Astrocyte of the hippocampus (primary cell): ENCODE measurements at regions not wholly inside any gene's neighbourhood (a gene's known extent, or its start where the extent isn't known, plus 50 kb on each side); places are given as distances from the start of the nearest gene placed in this dataset.
"Not testable (repeated sequence)": the region's sequence is repeated elsewhere in the genome, so short reads cannot be mapped to it uniquely, and the experiment has no call there.

ENCODE experiments used
- DNase-seq: peaks from one replicate; pipeline ENCODE4 v3.0.0; 2011; ENCODE audit warnings: low read depth, low spot score

GRCh38 chr3:152578769-152579168 is 256.2 kb upstream of the P2RY1 start:
- no peak for DNase-seq

DNA sequence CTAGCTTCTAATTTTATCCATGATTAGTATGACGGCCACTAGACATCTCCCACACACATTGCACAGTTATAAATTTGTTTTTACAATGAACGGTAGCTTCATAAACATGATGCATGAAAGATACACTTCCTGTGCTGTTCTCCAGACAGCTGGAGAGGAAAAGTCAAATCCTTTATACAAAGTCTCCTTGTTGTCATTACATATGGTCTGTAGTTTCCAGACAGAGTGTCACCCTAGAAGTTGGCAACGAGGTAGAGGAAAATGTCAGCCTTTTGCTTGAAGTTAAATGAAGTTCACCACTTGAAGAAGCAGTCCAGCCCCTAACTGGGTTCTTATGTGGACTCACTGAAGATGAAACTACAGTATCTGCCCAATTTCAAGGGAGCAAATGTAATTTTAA is 253.0 kb upstream of the P2RY1 start:
- no peak for DNase-seq

DNA sequence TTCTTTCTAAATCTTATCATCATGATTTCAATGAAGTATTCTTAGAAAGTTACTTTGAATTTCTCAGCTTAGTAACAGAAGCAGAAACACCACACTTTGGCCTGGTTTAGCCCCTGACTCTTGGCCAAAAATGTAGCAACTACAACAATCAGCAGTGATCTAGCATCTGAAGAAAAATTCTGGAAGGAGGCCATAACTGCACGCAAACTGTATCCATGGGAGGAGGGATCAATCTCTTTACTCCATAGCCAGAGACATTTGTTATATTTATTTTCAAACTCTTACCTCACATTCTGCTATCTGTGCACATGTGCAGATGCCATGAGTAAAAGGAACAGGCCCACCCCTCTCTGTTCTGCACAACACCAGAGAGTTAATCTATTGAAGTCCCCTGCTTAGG is 251.0 kb upstream of the P2RY1 start:
- DNase-seq: peak; percentile 11

DNA sequence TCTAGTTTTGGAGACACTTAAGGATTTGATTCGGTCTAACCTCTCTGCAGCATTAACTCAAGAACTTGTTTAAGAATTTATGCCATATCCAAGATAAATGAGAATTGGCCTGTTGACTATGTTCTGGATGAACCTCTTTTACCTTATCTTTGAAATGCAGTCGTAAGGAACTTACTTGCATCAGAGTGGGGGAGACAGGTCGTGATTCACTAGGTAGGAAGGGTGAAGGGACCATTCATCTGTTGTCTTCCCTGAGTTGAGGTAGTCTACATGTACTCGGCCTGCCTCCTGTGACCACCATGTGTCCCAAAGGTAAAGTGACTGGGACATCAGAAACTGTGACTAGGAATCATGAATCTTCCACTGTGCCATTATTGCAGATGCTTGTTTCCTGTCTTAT is 248.0 kb upstream of the P2RY1 start:
- no peak for DNase-seq

DNA sequence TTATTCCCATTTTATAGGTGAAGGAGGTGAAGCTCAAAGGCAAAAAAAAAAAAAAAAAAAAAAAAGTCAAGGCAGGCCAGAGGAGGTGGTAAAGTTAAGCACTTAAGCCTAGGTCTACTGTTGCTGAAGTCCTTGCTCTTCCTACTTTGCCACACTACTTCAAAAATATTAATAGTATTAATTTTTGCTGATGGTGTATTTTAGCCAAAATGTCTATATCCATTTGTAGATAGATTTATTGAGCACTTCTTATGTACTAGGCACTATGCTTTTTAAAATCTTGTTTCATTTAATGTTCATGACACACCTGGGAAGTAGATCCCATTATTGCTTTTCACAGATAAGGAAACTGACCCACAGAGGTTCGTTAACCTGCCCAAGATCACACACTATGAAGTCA is 247.1 kb upstream of the P2RY1 start:
- no peak for DNase-seq

- no peak for DNase-seq
Measured at GRCh38 chr3:152589644-152590043, 245.3 kb upstream of the P2RY1 start.

- no peak for DNase-seq
Measured at GRCh38 chr3:152591515-152591914, 243.4 kb upstream of the P2RY1 start.

GRCh38 chr3:152593242-152593641 is 241.7 kb upstream of the P2RY1 start:
- DNase-seq: no peak

DNA sequence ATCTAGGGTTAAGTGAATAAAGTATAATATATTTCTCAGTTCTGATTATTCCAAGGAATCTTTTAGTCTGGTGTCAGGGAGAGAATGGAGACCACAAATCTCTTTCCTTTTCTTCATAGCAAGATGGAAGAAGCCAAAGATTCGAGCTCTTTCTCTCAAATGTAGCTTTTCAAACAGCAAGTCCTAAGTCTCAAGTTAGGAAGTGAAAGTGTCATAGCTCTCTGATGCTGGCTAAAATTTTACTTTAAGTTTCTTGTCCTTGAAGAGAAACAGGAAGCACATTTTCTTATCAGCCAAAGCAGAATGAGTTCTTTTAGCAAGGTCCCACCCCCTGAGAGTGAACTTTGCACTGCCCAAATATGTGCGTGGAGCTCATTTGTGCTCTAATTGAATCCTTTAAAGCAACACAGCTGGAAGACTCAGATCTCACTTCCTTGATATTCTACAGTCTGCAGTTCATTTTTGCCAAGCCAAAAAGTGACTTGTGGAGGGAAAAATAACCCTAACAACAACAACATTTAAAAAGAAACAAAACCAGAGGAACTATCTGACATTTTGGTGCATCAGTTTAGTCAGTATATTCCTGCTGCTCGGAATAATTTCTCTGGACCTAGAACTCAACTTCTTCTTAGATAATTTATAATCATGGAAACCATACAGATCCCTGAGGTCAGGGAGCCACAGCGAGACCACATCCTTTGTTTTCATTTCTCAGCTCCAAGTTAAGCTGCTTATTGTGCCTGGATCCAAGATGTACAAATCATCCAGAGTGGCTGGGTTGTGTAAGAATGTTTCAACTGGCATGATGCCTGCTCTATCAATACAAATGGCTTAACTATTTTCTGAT is 238.7 kb upstream of the P2RY1 start:
- DNase-seq: peak; percentile 81

DNA sequence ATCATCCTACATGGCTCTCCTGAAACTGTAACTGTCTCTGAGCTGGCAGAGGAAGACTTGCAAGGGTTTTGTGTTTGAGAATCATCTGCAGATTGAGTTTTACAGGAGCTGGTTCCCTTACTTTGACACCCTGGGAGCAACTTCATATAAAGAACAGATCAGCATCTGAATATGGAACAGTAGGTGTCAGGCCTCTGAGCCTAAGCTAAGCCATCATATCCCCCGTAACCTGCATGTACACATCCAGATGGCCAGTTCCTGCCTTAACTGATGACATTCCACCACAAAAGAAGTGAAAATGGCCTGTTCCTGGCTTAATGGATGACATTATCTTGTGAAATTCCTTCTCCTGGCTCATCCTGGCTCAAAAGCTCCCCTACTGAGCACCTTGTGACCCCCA is 238.1 kb upstream of the P2RY1 start:
- DNase-seq: not testable (repeated sequence)

GRCh38 chr3:152606146-152606545 is 228.8 kb upstream of the P2RY1 start:
- DNase-seq: no peak

DNA sequence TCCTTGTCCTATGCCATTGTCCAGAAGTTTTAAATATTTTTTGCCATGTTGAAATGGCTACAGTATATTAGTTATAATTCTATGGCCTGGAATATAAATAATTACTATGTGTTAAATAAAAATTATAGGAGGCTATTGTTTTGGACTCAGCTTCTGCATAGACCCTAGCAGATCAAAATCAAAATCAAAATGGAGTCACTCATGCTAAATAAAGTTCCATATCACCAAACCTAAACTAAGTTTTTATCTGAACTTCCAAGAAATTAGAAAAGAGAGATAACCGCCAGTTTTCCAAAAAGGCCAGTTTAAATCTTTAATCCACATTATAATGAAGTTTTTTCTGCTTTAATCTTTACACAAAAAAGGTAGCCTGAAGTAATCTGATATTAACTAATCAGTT is 227.8 kb upstream of the P2RY1 start:
- no peak for DNase-seq

DNA sequence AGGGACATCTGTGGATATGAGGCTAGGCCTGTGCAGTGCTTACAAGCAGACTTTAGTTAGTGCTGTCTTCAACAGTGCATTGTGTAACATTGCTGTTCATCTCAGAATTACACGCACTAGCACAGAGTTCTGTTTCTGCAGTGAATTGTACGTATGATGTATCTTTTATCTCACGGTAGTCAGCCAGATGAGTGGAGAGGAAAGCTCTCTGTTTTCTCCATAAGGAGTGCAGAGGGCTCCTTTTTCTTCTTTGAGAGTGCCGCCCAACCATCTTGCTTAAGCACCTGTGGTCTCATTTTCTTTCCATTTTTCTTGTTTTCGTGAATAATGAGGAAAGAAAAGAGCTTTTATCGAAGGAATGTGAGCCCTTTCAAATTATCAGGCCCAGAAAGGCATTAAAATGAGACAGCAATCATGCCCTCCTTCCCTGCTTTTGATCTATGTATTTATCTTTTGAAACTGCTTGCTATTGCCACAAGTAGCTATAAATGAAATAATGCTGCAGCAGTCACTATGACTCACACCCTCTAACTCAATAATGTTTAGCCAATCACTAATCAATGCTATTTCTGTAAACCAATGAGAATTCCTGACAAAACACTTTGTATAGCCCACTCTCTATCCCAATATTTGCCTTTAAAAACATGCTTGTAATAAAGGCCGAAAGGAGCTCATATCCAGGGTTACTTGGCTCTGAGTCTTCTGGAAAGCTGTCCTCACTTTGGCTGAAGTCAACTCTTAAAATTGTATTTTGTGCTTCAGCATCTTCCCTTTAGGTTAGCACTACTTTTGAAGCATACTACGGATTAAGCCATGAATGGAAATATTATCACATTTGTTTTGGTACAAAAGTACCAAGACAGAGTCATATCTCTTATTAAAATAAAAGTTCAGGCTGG is 226.0 kb upstream of the P2RY1 start:
- no peak for DNase-seq

DNA sequence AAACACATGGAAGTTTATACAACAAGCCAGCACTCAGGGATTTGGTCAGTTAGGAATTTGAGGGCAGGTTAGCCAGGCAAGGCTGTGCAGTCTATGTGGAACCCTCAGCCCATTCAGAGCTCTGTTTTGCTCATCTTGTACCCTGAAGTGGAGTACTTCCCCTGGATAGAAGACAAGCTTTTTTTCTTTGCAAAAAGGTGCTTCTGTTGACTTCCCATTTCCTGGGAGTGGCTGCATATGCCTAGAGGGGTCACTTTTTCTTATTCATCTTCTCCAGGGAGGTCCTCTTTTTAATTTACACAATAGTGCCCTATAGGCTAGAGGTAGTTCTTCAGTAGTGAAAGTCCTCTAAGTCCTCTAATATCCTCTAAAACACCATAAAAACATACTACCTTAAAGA is 225.0 kb upstream of the P2RY1 start:
- DNase-seq: no peak

DNA sequence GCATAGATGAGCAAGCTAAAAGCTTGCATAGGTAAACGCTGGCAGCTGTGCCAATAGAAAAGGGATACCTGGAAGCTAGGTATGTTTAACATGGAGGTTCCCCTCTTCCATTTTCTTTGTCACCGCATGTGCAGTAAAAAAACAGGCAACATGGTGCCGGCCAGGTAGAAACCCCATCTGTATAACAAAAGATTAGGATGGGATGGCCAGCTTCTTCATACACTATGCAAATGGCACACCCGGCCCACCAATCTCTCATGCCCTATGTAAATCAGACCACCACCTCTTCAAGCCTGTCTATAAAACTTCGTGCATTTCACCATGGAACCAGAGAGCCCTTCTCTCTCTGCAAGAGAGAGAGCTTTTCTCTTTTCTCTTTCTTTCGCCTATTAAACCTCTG is 224.3 kb upstream of the P2RY1 start:
- no peak for DNase-seq

- DNase-seq: no peak
Measured at GRCh38 chr3:152611905-152612304, 223.0 kb upstream of the P2RY1 start.

DNA sequence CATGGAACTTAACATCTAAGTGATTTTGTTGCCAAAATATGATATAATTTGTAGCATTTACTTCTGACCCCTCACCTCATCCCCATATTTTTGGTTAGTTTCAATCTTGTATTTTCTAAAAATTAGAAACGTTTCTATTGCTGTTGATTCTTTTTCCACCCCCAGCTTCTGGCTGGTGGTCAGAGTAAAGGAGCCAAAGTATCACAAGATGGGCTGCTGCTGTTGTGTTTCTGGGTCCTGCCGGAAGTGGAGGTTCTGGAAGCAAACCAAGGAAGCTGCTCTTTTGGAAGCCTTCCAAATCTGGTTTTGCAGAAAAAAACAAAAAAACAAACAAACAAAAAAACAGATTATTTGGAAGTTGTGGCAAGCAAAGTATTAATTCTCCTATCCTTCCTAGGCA is 221.1 kb upstream of the P2RY1 start:
- DNase-seq: no peak

- no peak for DNase-seq
Measured at GRCh38 chr3:152615681-152616080, 219.2 kb upstream of the P2RY1 start.

DNA sequence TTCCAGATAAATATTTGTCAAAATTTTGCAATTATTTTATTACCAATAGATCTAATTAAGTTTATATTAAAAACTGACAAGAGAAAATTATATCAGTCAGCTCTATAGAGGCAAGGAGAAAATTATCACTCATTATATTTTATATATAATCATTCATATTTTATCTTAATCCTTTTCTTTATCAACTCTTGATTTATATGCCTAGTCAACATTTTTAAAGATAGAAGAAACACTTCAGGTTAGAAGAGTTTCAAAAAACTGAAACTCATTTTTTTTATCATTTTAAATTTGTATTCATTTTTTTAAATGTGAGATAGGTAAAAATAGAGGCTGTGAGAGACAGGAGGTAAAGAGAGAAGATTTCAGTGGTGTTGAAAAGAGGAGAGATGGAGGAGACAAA is 217.3 kb upstream of the P2RY1 start:
- no peak for DNase-seq

- DNase-seq: no peak
Measured at GRCh38 chr3:152618529-152618928, 216.4 kb upstream of the P2RY1 start.

- no peak for DNase-seq
Measured at GRCh38 chr3:152619691-152620090, 215.2 kb upstream of the P2RY1 start.

- no peak for DNase-seq
Measured at GRCh38 chr3:152620395-152620794, 214.5 kb upstream of the P2RY1 start.
